ENCODE measurements at regions not wholly inside any gene's neighbourhood (a gene's known extent, or its start where the extent isn't known, plus 50 kb on each side); places are given as distances from the start of the nearest gene placed in this dataset.

DNA sequence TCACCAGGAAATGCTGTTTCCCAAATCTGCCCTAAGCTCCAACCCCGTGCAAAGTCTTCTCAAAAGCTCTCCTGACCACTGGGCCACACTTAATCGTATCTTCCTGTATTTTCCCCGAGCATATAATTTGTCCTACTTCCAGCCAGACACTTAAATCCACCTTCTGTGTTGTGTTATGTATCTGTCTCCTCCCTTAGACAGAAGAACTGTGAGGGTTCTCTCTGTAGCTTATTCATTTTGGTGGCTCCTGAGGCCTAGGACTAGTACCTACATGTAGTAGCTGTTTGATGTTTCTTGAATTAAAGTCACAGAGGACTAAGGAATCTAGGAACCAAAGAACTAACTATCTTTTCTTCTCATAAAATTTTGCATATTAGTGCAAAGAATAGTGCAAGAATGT, 292.6 kb downstream of the ALDH8A1 start:
- Histone ChIP-seq H3K9ac (ENCODE audit: low read depth, low read length, poor library complexity) (no peak overlapping the region), H3K18ac (ENCODE audit: low read length) (no peak overlapping the region), H2BK12ac (ENCODE audit: low read length) (no peak overlapping the region), H3K27me3 (ENCODE audit: control insufficient read depth in 3 of 3, insufficient read depth in 3 of 3, low read depth in 1 of 3, low read length in 3 of 3) (no peaks in the 10 kb centered on the region), H3K4me1 (ENCODE audit: control insufficient read depth in 2 of 2, insufficient read depth in 1 of 2, low read depth in 1 of 2, low read length in 2 of 2) (no peaks in the 10 kb centered on the region), H2AK5ac (ENCODE audit: low read depth, low read length) (no peak overlapping the region), H4K91ac (ENCODE audit: low read depth, low read length, poor library complexity) (no peak overlapping the region), H2BK120ac (ENCODE audit: low read depth, low read length) (no peak overlapping the region), H3K4me3 (ENCODE audit: low read length in 2 of 2) (no peak overlapping the region), H3K36me3 (replicated peaks in 1 of 2; ENCODE audit: control insufficient read depth in 2 of 2, insufficient read depth in 2 of 2, low read length in 2 of 2) (no peaks in the 10 kb centered on the region), H3K27ac (replicated peaks; ENCODE audit: low read length) (no peak overlapping the region), H2BK5ac (ENCODE audit: low read length) (no peak overlapping the region), H2AFZ (ENCODE audit: low read length) (no peak overlapping the region), H3K4ac (ENCODE audit: low read length) (no peak overlapping the region), H3K4me2 (ENCODE audit: insufficient read depth, low read length, poor library complexity, severe bottlenecking) (no peak overlapping the region), H3K9me3 (replicated peaks in 1 of 2; ENCODE audit: control insufficient read depth in 2 of 2, insufficient read depth in 1 of 2, low read depth in 1 of 2, low read length in 2 of 2) (no peaks in the 10 kb centered on the region), H3K79me1 (ENCODE audit: low read depth, low read length) (no peaks in the 10 kb centered on the region), H4K8ac (ENCODE audit: low read depth, low read length) (no peak overlapping the region), H2BK15ac (ENCODE audit: low read length) (no peak overlapping the region), H3K23ac (ENCODE audit: low read depth, low read length, poor library complexity) (no peak overlapping the region), H3K14ac (ENCODE audit: low read length) (no peak overlapping the region)
- no peak for DNase-seq (ENCODE audit: low spot score)
- no CpG with 5 or more reads among the region's 3 CpGs for WGBS, 2 donors (ENCODE audit: extremely low coverage in 2 of 2, insufficient read length in 2 of 2, insufficient replicate concordance in 1 of 2)

DNA sequence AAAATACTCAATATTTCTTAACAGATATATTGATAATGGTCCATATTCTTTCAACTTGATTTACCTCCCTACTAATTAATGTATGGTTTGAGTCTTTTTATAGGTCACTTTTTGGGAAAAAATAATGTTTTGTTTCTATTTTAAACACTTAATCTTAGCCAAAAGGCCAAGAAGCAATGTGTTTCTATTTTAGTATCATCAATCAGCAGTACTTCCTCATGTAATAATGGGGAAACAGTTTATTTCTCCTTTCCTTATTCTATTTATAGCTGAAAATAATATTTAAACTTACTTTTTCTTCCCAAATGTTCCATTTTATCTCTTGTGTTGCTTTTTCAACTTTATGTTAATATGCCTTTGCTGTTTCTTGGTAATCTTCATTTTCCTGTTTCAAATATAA, 295.1 kb downstream of the ALDH8A1 start:
- H4K8ac ChIP-seq (ENCODE audit: low read depth, low read length): no peak overlapping the region
- no peak overlapping the region for H2BK12ac ChIP-seq (ENCODE audit: low read length)
- no peak overlapping the region for H3K18ac ChIP-seq (ENCODE audit: low read length)
- H3K14ac ChIP-seq (ENCODE audit: low read length): no peak overlapping the region
- H3K27ac ChIP-seq (replicated peaks; ENCODE audit: low read length): no peak overlapping the region
- H3K23ac ChIP-seq (ENCODE audit: low read depth, low read length, poor library complexity): no peak overlapping the region
- H2AK5ac ChIP-seq (ENCODE audit: low read depth, low read length): no peak overlapping the region
- no peak overlapping the region for H2BK120ac ChIP-seq (ENCODE audit: low read depth, low read length)
- no peaks in the 10 kb centered on the region for H3K27me3 ChIP-seq (ENCODE audit: control insufficient read depth in 3 of 3, insufficient read depth in 3 of 3, low read depth in 1 of 3, low read length in 3 of 3)
- H3K4me3 ChIP-seq (ENCODE audit: low read length in 2 of 2): no peak overlapping the region
- no peaks in the 10 kb centered on the region for H3K4me1 ChIP-seq (ENCODE audit: control insufficient read depth in 2 of 2, insufficient read depth in 1 of 2, low read depth in 1 of 2, low read length in 2 of 2)
- no peaks in the 10 kb centered on the region for H3K79me1 ChIP-seq (ENCODE audit: low read depth, low read length)
- H2BK5ac ChIP-seq (ENCODE audit: low read length): no peak overlapping the region
- no peak overlapping the region for H3K9ac ChIP-seq (ENCODE audit: low read depth, low read length, poor library complexity)
- no peak overlapping the region for H2AFZ ChIP-seq (ENCODE audit: low read length)
- H3K4ac ChIP-seq (ENCODE audit: low read length): no peak overlapping the region
- H3K4me2 ChIP-seq (ENCODE audit: insufficient read depth, low read length, poor library complexity, severe bottlenecking): no peak overlapping the region
- no peaks in the 10 kb centered on the region for H3K9me3 ChIP-seq (replicated peaks in 1 of 2; ENCODE audit: control insufficient read depth in 2 of 2, insufficient read depth in 1 of 2, low read depth in 1 of 2, low read length in 2 of 2)
- DNase-seq (ENCODE audit: low spot score): no peak
- no peaks in the 10 kb centered on the region for H3K36me3 ChIP-seq (replicated peaks in 1 of 2; ENCODE audit: control insufficient read depth in 2 of 2, insufficient read depth in 2 of 2, low read length in 2 of 2)
- no peak overlapping the region for H2BK15ac ChIP-seq (ENCODE audit: low read length)
- no peak overlapping the region for H4K91ac ChIP-seq (ENCODE audit: low read depth, low read length, poor library complexity)

DNA sequence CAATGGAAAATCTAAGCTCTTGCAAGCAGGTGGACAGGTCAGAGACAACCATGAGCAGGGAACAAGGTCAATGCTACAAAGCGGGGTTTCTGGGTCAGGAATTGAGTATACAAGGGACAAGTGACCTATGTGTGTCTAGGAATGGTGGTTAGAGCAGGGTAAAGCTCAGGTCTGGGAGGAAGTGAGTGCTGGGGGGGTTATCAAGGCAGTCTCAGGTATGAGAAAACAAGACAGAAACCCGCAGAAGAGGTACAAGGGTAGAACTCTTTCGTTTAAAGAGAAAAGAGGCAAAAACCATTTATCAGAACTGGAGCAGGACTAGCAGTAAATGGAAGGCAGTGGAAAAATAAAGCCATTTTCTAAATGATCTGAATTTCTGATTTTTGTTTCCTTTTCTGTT, 298.4 kb downstream of the ALDH8A1 start:
- Histone ChIP-seq H3K27ac (replicated peaks; ENCODE audit: low read length) (no peak overlapping the region), H3K9ac (ENCODE audit: low read depth, low read length, poor library complexity) (no peak overlapping the region), H3K4ac (ENCODE audit: low read length) (no peak overlapping the region), H3K9me3 (replicated peaks in 1 of 2; ENCODE audit: control insufficient read depth in 2 of 2, insufficient read depth in 1 of 2, low read depth in 1 of 2, low read length in 2 of 2) (no peaks in the 10 kb centered on the region), H2BK15ac (ENCODE audit: low read length) (no peak overlapping the region), H2BK5ac (ENCODE audit: low read length) (no peak overlapping the region), H3K14ac (ENCODE audit: low read length) (no peak overlapping the region), H4K91ac (ENCODE audit: low read depth, low read length, poor library complexity) (no peak overlapping the region), H3K4me2 (ENCODE audit: insufficient read depth, low read length, poor library complexity, severe bottlenecking) (no peak overlapping the region), H2BK12ac (ENCODE audit: low read length) (no peak overlapping the region), H3K18ac (ENCODE audit: low read length) (no peak overlapping the region), H4K8ac (ENCODE audit: low read depth, low read length) (no peak overlapping the region), H3K23ac (ENCODE audit: low read depth, low read length, poor library complexity) (no peak overlapping the region), H3K4me1 (ENCODE audit: control insufficient read depth in 2 of 2, insufficient read depth in 1 of 2, low read depth in 1 of 2, low read length in 2 of 2) (no peaks in the 10 kb centered on the region), H3K4me3 (ENCODE audit: low read length in 2 of 2) (no peak overlapping the region), H3K79me1 (ENCODE audit: low read depth, low read length) (no peaks in the 10 kb centered on the region), H3K36me3 (replicated peaks in 1 of 2; ENCODE audit: control insufficient read depth in 2 of 2, insufficient read depth in 2 of 2, low read length in 2 of 2) (no peaks in the 10 kb centered on the region), H2AFZ (ENCODE audit: low read length) (no peak overlapping the region), H2AK5ac (ENCODE audit: low read depth, low read length) (no peak overlapping the region), H2BK120ac (ENCODE audit: low read depth, low read length) (no peak overlapping the region), H3K27me3 (ENCODE audit: control insufficient read depth in 3 of 3, insufficient read depth in 3 of 3, low read depth in 1 of 3, low read length in 3 of 3) (no peaks in the 10 kb centered on the region)
- no CpG with 5 or more reads among the region's 3 CpGs for WGBS, 2 donors (ENCODE audit: extremely low coverage in 2 of 2, insufficient read length in 2 of 2, insufficient replicate concordance in 1 of 2)
- DNase-seq (ENCODE audit: low spot score): no peak

DNA sequence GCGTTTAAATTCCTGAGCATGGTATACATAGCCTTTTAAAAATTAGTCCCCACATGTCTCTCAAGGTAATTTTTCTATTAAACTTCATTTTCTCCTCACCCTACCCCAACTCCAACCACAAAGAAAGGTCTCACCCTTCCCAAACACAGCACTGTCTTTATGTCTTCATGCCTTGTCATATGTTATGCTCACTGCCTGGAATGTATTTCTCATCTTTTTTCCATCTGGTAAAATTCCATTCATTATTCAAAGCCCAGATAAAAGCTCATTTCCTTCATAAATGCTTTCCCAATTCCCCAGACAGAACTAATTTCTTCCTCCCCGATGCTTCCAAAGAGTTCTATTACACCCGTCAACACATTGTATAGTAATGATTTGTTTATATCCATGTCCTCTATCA, 302.0 kb downstream of the ALDH8A1 start:
- no peak overlapping the region for H2AFZ ChIP-seq (ENCODE audit: low read length)
- H3K14ac ChIP-seq (ENCODE audit: low read length): no peak overlapping the region
- H4K91ac ChIP-seq (ENCODE audit: low read depth, low read length, poor library complexity): no peak overlapping the region
- H3K4me3 ChIP-seq (ENCODE audit: low read length in 2 of 2): no peak overlapping the region
- no peak overlapping the region for H3K9ac ChIP-seq (ENCODE audit: low read depth, low read length, poor library complexity)
- no peak overlapping the region for H2AK5ac ChIP-seq (ENCODE audit: low read depth, low read length)
- no peak overlapping the region for H2BK120ac ChIP-seq (ENCODE audit: low read depth, low read length)
- H2BK12ac ChIP-seq (ENCODE audit: low read length): no peak overlapping the region
- no peaks in the 10 kb centered on the region for H3K27me3 ChIP-seq (ENCODE audit: control insufficient read depth in 3 of 3, insufficient read depth in 3 of 3, low read depth in 1 of 3, low read length in 3 of 3)
- H3K36me3 ChIP-seq (replicated peaks in 1 of 2; ENCODE audit: control insufficient read depth in 2 of 2, insufficient read depth in 2 of 2, low read length in 2 of 2): no peaks in the 10 kb centered on the region
- H4K8ac ChIP-seq (ENCODE audit: low read depth, low read length): no peak overlapping the region
- no peak overlapping the region for H3K4me2 ChIP-seq (ENCODE audit: insufficient read depth, low read length, poor library complexity, severe bottlenecking)
- no CpG with 5 or more reads among the region's 3 CpGs for WGBS, 2 donors (ENCODE audit: extremely low coverage in 2 of 2, insufficient read length in 2 of 2, insufficient replicate concordance in 1 of 2)
- H3K4ac ChIP-seq (ENCODE audit: low read length): no peak overlapping the region
- no peak overlapping the region for H3K18ac ChIP-seq (ENCODE audit: low read length)
- H3K27ac ChIP-seq (replicated peaks; ENCODE audit: low read length): no peak overlapping the region
- DNase-seq (ENCODE audit: low spot score): no peak
- H2BK15ac ChIP-seq (ENCODE audit: low read length): no peak overlapping the region
- no peaks in the 10 kb centered on the region for H3K9me3 ChIP-seq (replicated peaks in 1 of 2; ENCODE audit: control insufficient read depth in 2 of 2, insufficient read depth in 1 of 2, low read depth in 1 of 2, low read length in 2 of 2)
- no peaks in the 10 kb centered on the region for H3K4me1 ChIP-seq (ENCODE audit: control insufficient read depth in 2 of 2, insufficient read depth in 1 of 2, low read depth in 1 of 2, low read length in 2 of 2)
- H3K79me1 ChIP-seq (ENCODE audit: low read depth, low read length): no peaks in the 10 kb centered on the region
- H2BK5ac ChIP-seq (ENCODE audit: low read length): no peak overlapping the region
- H3K23ac ChIP-seq (ENCODE audit: low read depth, low read length, poor library complexity): no peak overlapping the region

Measured in neuronal stem cell (in vitro differentiated cells).